ENCODE measurements at regions not wholly inside any gene's neighbourhood (a gene's known extent, or its start where the extent isn't known, plus 50 kb on each side); places are given as distances from the start of the nearest gene placed in this dataset.
A peak's percentile ranks its signal among the peaks of the same experiment; 100 is the strongest.

GRCh38 chrY:8611815-8612214 is 725.4 kb upstream of the TSPY4 start:
- H3K27ac ChIP-seq = no peak overlapping the region
- no peaks in the 10 kb centered on the region for H3K4me1 ChIP-seq
- 54 to 56% methylated on average over 3 of the region's 3 CpGs for WGBS, 2 donors
- intact Hi-C loops (cut with DNase I) = no loop called here
- H3K36me3 ChIP-seq (replicated peaks in 1 of 2; ENCODE audit: insufficient read depth in 1 of 2, low read depth in 2 of 2) = no peaks in the 10 kb centered on the region
- DNase-seq (no peak), ATAC-seq (no peak)
- no peaks in the 10 kb centered on the region for H3K27me3 ChIP-seq
- no peaks in the 10 kb centered on the region for H3K9me3 ChIP-seq
- no peak overlapping the region for H3K4me3 ChIP-seq
- no peak for TF ChIP-seq POLR2A (IDR thresholded peaks at IDR 0.05)
- no peak for TF ChIP-seq CTCF (IDR thresholded peaks at IDR 0.05)

- Histone ChIP-seq H3K27me3 (no peaks in the 10 kb centered on the region), H3K36me3 (replicated peaks in 1 of 2; ENCODE audit: insufficient read depth in 1 of 2, low read depth in 2 of 2) (no peaks in the 10 kb centered on the region), H3K4me1 (no peaks in the 10 kb centered on the region), H3K9me3 (no peaks in the 10 kb centered on the region), H3K4me3 (no peak overlapping the region), H3K27ac (no peak overlapping the region)
- TF ChIP-seq CTCF (IDR thresholded peaks at IDR 0.05) (no peak), POLR2A (IDR thresholded peaks at IDR 0.05) (no peak)
- no peak for ATAC-seq
- intact Hi-C loops (cut with DNase I) = no loop called here
- DNase-seq = no peak
- WGBS, 2 donors = 53 to 69% methylated on average over 3 of the region's 4 CpGs
Observed at GRCh38 chrY:8618302-8618701, 719.0 kb upstream of the TSPY4 start.

- Histone ChIP-seq H3K4me3 (no peak overlapping the region), H3K4me1 (no peaks in the 10 kb centered on the region), H3K27me3 (no peaks in the 10 kb centered on the region), H3K9me3 (no peaks in the 10 kb centered on the region), H3K27ac (no peak overlapping the region), H3K36me3 (replicated peaks in 1 of 2; ENCODE audit: insufficient read depth in 1 of 2, low read depth in 2 of 2) (no peaks in the 10 kb centered on the region)
- no peak for ATAC-seq
- TF ChIP-seq POLR2A (IDR thresholded peaks at IDR 0.05) (no peak), CTCF (IDR thresholded peaks at IDR 0.05) (no peak)
- intact Hi-C loops (cut with DNase I) = no loop called here
- WGBS, 2 donors = 15 to 29% methylated on average over 1 of the region's 1 CpG
- peak in 1 of 4 donors; percentile 8 for DNase-seq
Observed at GRCh38 chrY:8622156-8622555, 715.1 kb upstream of the TSPY4 start.

- DNase-seq (no peak), ATAC-seq (no peak)
- intact Hi-C loops (cut with DNase I) = no loop called here
- H3K4me3 ChIP-seq = no peak overlapping the region
- no peaks in the 10 kb centered on the region for H3K9me3 ChIP-seq
- H3K27ac ChIP-seq = no peak overlapping the region
- no peaks in the 10 kb centered on the region for H3K27me3 ChIP-seq
- H3K4me1 ChIP-seq = no peaks in the 10 kb centered on the region
- TF ChIP-seq POLR2A (IDR thresholded peaks at IDR 0.05) = no peak
- no peak for TF ChIP-seq CTCF (IDR thresholded peaks at IDR 0.05)
- WGBS, 2 donors = 37 to 80% methylated on average over 1 to 7 of the region's 7 CpGs
- H3K36me3 ChIP-seq (replicated peaks in 1 of 2; ENCODE audit: insufficient read depth in 1 of 2, low read depth in 2 of 2) = no peaks in the 10 kb centered on the region
Observed at GRCh38 chrY:8622856-8623255, 714.4 kb upstream of the TSPY4 start.

- Histone ChIP-seq H3K9me3 (no peaks in the 10 kb centered on the region), H3K4me3 (no peak overlapping the region), H3K4me1 (no peaks in the 10 kb centered on the region), H3K27ac (no peak overlapping the region), H3K27me3 (no peaks in the 10 kb centered on the region), H3K36me3 (replicated peaks in 1 of 2; ENCODE audit: insufficient read depth in 1 of 2, low read depth in 2 of 2) (no peaks in the 10 kb centered on the region)
- TF ChIP-seq POLR2A (IDR thresholded peaks at IDR 0.05) = no peak
- ATAC-seq (no peak), DNase-seq (no peak)
- WGBS, 2 donors = 57% methylated on average over 2 of the region's 2 CpGs; no CpG with 5 or more reads in 1 of the 2 donors
- intact Hi-C loops (cut with DNase I) = no loop called here
Observed at GRCh38 chrY:8629636-8630035, 707.6 kb upstream of the TSPY4 start.

Data from body of pancreas (tissue), 4 donors.